ENCODE measurements at regions not wholly inside any gene's neighbourhood (a gene's known extent, or its start where the extent isn't known, plus 50 kb on each side); places are given as distances from the start of the nearest gene placed in this dataset.

DNA sequence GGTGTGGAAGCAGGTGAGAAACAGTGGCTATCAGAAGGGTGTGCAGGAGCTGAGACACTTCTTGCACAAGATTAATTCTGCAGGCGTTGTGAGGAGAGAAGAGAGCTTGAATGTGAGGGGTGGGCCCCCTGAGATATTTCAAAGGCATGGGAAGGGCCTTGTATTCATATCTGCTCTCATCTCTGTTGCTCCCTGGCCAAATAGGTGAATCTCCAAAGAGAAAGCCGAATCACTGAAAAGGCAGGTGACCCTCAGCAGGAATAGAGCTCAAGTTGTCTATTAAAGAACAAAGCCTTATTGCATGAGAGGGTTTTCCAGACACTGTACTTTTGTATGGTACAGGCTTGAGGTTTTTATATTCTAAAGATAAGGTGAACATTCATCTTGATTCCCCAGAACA lies 373.1 kb downstream of the TMEM114 start:
- Histone ChIP-seq H3K4me1 (no peaks in the 10 kb centered on the region), H3K36me3 (no peaks in the 10 kb centered on the region), H3K27ac (no peak overlapping the region), H3K4me3 (no peak overlapping the region), H3K27me3 (ENCODE audit: low read depth) (no peaks in the 10 kb centered on the region), H3K9me3 (no peaks in the 10 kb centered on the region)
- intact Hi-C loops (cut with DNase I) = no loop called here
- no peak for DNase-seq
- no peak for ATAC-seq
- TF ChIP-seq, protein P1, sequence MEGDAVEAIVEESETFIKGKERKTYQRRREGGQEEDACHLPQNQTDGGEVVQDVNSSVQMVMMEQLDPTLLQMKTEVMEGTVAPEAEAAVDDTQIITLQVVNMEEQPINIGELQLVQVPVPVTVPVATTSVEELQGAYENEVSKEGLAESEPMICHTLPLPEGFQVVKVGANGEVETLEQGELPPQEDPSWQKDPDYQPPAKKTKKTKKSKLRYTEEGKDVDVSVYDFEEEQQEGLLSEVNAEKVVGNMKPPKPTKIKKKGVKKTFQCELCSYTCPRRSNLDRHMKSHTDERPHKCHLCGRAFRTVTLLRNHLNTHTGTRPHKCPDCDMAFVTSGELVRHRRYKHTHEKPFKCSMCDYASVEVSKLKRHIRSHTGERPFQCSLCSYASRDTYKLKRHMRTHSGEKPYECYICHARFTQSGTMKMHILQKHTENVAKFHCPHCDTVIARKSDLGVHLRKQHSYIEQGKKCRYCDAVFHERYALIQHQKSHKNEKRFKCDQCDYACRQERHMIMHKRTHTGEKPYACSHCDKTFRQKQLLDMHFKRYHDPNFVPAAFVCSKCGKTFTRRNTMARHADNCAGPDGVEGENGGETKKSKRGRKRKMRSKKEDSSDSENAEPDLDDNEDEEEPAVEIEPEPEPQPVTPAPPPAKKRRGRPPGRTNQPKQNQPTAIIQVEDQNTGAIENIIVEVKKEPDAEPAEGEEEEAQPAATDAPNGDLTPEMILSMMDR (IDR thresholded peaks at IDR 0.05) = no peak

DNA sequence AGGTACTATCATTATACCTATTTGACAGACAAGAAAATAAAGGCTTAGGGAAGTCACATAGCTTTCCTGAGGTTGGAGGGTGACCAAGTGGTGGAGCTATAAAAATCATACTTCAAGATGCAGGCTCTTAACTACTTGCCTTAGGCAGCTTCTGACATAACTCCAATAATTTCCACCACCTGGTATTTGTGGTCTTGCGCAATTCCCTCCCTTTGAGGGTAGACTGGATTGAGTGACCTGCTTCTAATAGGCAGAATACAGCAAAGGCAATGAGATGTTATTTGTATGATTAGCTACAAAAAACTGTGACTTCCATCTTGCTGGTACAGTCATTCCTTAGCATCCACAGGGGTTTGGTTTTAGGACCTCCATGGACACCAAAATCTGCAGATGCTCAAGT lies 385.5 kb downstream of the TMEM114 start:
- H3K9me3 ChIP-seq = no peaks in the 10 kb centered on the region
- no peak for ATAC-seq
- TF ChIP-seq, protein P1 (IDR thresholded peaks at IDR 0.05) = no peak
- no peaks in the 10 kb centered on the region for H3K4me1 ChIP-seq
- intact Hi-C loops (cut with DNase I) = no loop called here
- H3K4me3 ChIP-seq = no peak overlapping the region
- no peaks in the 10 kb centered on the region for H3K36me3 ChIP-seq
- H3K27me3 ChIP-seq (ENCODE audit: low read depth) = no peaks in the 10 kb centered on the region
- no peak overlapping the region for H3K27ac ChIP-seq
- no peak for DNase-seq

DNA sequence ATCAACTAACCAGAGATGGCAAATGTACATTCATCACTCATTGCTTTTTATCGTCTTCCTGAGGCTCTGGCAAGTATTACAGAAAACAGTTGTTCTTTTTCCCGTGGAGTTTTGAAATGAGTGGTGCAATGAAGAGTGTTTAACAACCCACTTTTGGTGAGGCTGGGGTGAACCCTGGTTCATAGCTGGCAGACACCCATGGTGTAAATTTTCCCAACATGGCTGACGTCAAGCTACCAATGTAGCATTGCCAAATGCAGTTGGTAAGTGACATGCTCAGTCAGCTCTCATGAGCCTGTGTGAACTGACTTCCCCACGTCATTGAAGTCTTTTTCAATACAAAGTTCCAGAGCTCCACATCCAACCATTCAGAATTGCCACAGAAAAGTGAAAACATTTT lies 386.2 kb downstream of the TMEM114 start:
- Histone ChIP-seq H3K4me3 (no peak overlapping the region), H3K27ac (no peak overlapping the region), H3K4me1 (no peaks in the 10 kb centered on the region), H3K36me3 (no peaks in the 10 kb centered on the region), H3K27me3 (ENCODE audit: low read depth) (no peaks in the 10 kb centered on the region), H3K9me3 (no peaks in the 10 kb centered on the region)
- TF ChIP-seq, protein P1 (IDR thresholded peaks at IDR 0.05) = no peak
- no peak for DNase-seq
- no peak for ATAC-seq
- intact Hi-C loops (cut with DNase I) = no loop called here

GRCh38 chr16:8203101-8203500 lies 387.2 kb downstream of the TMEM114 start:
- Histone ChIP-seq H3K9me3 (no peaks in the 10 kb centered on the region), H3K4me3 (no peak overlapping the region), H3K27me3 (ENCODE audit: low read depth) (no peaks in the 10 kb centered on the region), H3K36me3 (no peaks in the 10 kb centered on the region), H3K4me1 (no peaks in the 10 kb centered on the region), H3K27ac (no peak overlapping the region)
- TF ChIP-seq, protein P1 (IDR thresholded peaks at IDR 0.05) = no peak
- DNase-seq = no peak
- ATAC-seq = no peak
- intact Hi-C loops (cut with DNase I) = no loop called here

DNA sequence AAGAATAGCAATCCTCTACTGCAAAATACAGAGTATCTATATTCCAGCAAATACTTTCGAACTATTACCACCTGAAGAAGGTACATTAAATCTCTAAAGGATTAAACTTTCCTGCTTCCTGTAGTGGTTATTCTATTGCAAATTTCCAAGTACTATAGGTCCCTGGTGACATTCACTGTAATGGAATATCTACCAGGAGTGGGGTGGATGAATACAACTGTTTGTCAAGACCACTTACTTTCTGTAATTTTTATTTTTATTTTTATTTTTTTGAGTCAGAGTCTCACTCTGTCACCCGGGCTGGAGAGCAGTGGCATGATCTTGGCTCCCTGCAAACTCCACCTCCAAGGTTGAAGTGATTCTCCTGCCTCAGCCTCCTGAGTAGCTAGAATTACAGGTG lies 389.5 kb downstream of the TMEM114 start:
- TF ChIP-seq, protein P1 (IDR thresholded peaks at IDR 0.05) = no peak
- ATAC-seq (no peak), DNase-seq (no peak)
- H3K27ac ChIP-seq = no peak overlapping the region
- no peaks in the 10 kb centered on the region for H3K4me1 ChIP-seq
- H3K4me3 ChIP-seq = no peak overlapping the region
- H3K36me3 ChIP-seq = no peaks in the 10 kb centered on the region
- intact Hi-C loops (cut with DNase I) = no loop called here
- no peaks in the 10 kb centered on the region for H3K9me3 ChIP-seq
- no peaks in the 10 kb centered on the region for H3K27me3 ChIP-seq (ENCODE audit: low read depth)

- no peaks in the 10 kb centered on the region for H3K27me3 ChIP-seq (ENCODE audit: low read depth)
- ATAC-seq (no peak), DNase-seq (no peak)
- intact Hi-C loops (cut with DNase I) = no loop called here
- H3K4me1 ChIP-seq = no peaks in the 10 kb centered on the region
- H3K27ac ChIP-seq = no peak overlapping the region
- H3K9me3 ChIP-seq = no peaks in the 10 kb centered on the region
- no peaks in the 10 kb centered on the region for H3K36me3 ChIP-seq
- no peak overlapping the region for H3K4me3 ChIP-seq
- TF ChIP-seq, protein P1 (IDR thresholded peaks at IDR 0.05) = no peak
These were observed 390.9 kb downstream of the TMEM114 start for GRCh38 chr16:8199390-8199789.
